AG09309 (cell line): ENCODE measurements at regions not wholly inside any gene's neighbourhood (a gene's known extent, or its start where the extent isn't known, plus 50 kb on each side); places are given as distances from the start of the nearest gene placed in this dataset.

Experiments
- DNase-seq: peaks from one replicate; pipeline ENCODE4 v3.0.0-alpha.2; 2010; ENCODE audit warnings: low read depth
- H3K4me3 ChIP-seq: 2 replicates; pipeline ENCODE4 v1.5.1; 2011; ENCODE audit warnings: mild to moderate bottlenecking, low read depth, low read length, moderate library complexity; ENCODE audit not compliant: control insufficient read depth
- CTCF ChIP-seq: IDR thresholded peaks from 2 replicates; pipeline ENCODE4 v1.5.1; 2011; ENCODE audit warnings: mild to moderate bottlenecking, low read depth, low read length, inconsistent platforms; ENCODE audit not compliant: insufficient read depth, control insufficient read depth; ENCODE audit errors: missing control alignments

GRCh38 chr11:76276781-76277155 is 70.5 kb upstream of the WNT11 start:
- DNase-seq = no peak
- TF ChIP-seq CTCF = no peak
- no peak overlapping the region for H3K4me3 ChIP-seq

GRCh38 chr11:76276046-76276780 is 69.9 kb upstream of the WNT11 start:
- TF ChIP-seq CTCF = no peak
- H3K4me3 ChIP-seq = no peak overlapping the region
- DNase-seq = no peak

GRCh38 chr11:76275446-76275845 is 69.1 kb upstream of the WNT11 start:
- no peak for TF ChIP-seq CTCF
- no peak for DNase-seq
- H3K4me3 ChIP-seq = no peak overlapping the region

- no peak for TF ChIP-seq CTCF
- H3K4me3 ChIP-seq = no peak overlapping the region
- no peak for DNase-seq
Observed at GRCh38 chr11:76271068-76271467, 64.8 kb upstream of the WNT11 start.

GRCh38 chr11:76270389-76270788 is 64.1 kb upstream of the WNT11 start:
- no peak for DNase-seq
- no peak for TF ChIP-seq CTCF
- no peak overlapping the region for H3K4me3 ChIP-seq

- no peak for TF ChIP-seq CTCF
- DNase-seq = no peak
- H3K4me3 ChIP-seq = no peak overlapping the region
Observed at GRCh38 chr11:76269661-76270261, 63.5 kb upstream of the WNT11 start.
